Stimulated activated CD4-positive, alpha-beta T cell treated with anti-CD3 and anti-CD28 coated beads, Interleukin-2, amount 100 ng/mL, for 48 hours (primary cell): ENCODE measurements at regions not wholly inside any gene's neighbourhood (a gene's known extent, or its start where the extent isn't known, plus 50 kb on each side); places are given as distances from the start of the nearest gene placed in this dataset.

Source experiments
- DNase-seq, 2 donors: peaks; one replicate each; pipeline ENCODE4 v3.0.0-alpha.2; 2020

GRCh38 chr12:125436686-125437085 is 371.5 kb downstream of the AACS start:
- DNase-seq = no peak

GRCh38 chr12:125440399-125440798 is 375.2 kb downstream of the AACS start:
- DNase-seq = no peak

GRCh38 chr12:125443341-125443740 is 378.1 kb downstream of the AACS start:
- DNase-seq = no peak

GRCh38 chr12:125451408-125451807 is 386.2 kb downstream of the AACS start:
- no peak for DNase-seq

GRCh38 chr12:125453751-125454150 is 388.5 kb downstream of the AACS start:
- DNase-seq = no peak

GRCh38 chr12:125454291-125454690 is 389.1 kb downstream of the AACS start:
- no peak for DNase-seq

GRCh38 chr12:125454786-125455480 is 389.7 kb downstream of the AACS start:
- DNase-seq = no peak

GRCh38 chr12:125455556-125455955 is 390.3 kb downstream of the AACS start:
- no peak for DNase-seq

GRCh38 chr12:125458552-125459268 is 393.5 kb downstream of the AACS start:
- DNase-seq = no peak

- DNase-seq = no peak
Observed at GRCh38 chr12:125461831-125462230, 396.6 kb downstream of the AACS start.

- no peak for DNase-seq
Observed at GRCh38 chr12:125463386-125463785, 398.2 kb downstream of the AACS start.

GRCh38 chr12:125467363-125467762 is 402.1 kb downstream of the AACS start:
- DNase-seq = no peak

GRCh38 chr12:125469683-125470082 is 404.4 kb downstream of the AACS start:
- DNase-seq = no peak

GRCh38 chr12:125470838-125471783 is 405.9 kb downstream of the AACS start:
- no peak for DNase-seq

GRCh38 chr12:125473501-125473900 is 408.3 kb downstream of the AACS start:
- no peak for DNase-seq

GRCh38 chr12:125487336-125487735 is 422.1 kb downstream of the AACS start:
- no peak for DNase-seq

- no peak for DNase-seq
Observed at GRCh38 chr12:125491553-125491952, 426.3 kb downstream of the AACS start.

- no peak for DNase-seq
Observed at GRCh38 chr12:125492354-125493270, 427.4 kb downstream of the AACS start.

- DNase-seq = no peak
Observed at GRCh38 chr12:125493704-125494308, 428.6 kb downstream of the AACS start.

GRCh38 chr12:125503128-125503527 is 437.9 kb downstream of the AACS start:
- DNase-seq = no peak

GRCh38 chr12:125509195-125509594 is 444.0 kb downstream of the AACS start:
- DNase-seq = no peak
